ENCODE measurements at regions not wholly inside any gene's neighbourhood (a gene's known extent, or its start where the extent isn't known, plus 50 kb on each side); places are given as distances from the start of the nearest gene placed in this dataset.

GRCh38 chr15:97691078-97691477 is 269.4 kb upstream of the ARRDC4 start:
- Histone ChIP-seq H3K4me3 (no peak overlapping the region), H3K4me1 (replicated peaks in 1 of 2) (no peaks in the 10 kb centered on the region), H3K27me3 (no peaks in the 10 kb centered on the region), H3K9me3 (replicated peaks in 1 of 3) (no peaks in the 10 kb centered on the region), H3K36me3 (replicated peaks in 1 of 2) (no peaks in the 10 kb centered on the region), H3K27ac (no peak overlapping the region)
- DNase-seq: no peak
- intact Hi-C loops (cut with DNase I): no loop called here
- WGBS, 4 donors: 56 to 81% (median 72%) methylated on average over 3 of the region's 3 CpGs
- no peak for TF ChIP-seq POLR2A (IDR thresholded peaks at IDR 0.05)
- no peak for TF ChIP-seq CTCF (IDR thresholded peaks at IDR 0.05)

- Histone ChIP-seq H3K36me3 (replicated peaks in 1 of 2) (no peaks in the 10 kb centered on the region), H3K4me1 (replicated peaks in 1 of 2) (no peaks in the 10 kb centered on the region), H3K27me3 (no peaks in the 10 kb centered on the region), H3K4me3 (no peak overlapping the region), H3K27ac (no peak overlapping the region), H3K9me3 (replicated peaks in 1 of 3) (no peaks in the 10 kb centered on the region)
- DNase-seq: no peak
- WGBS, 4 donors: 71 to 74% (median 72%) methylated on average over 2 to 5 of the region's 5 CpGs
- no peak for TF ChIP-seq CTCF (IDR thresholded peaks at IDR 0.05)
- no peak for TF ChIP-seq POLR2A (IDR thresholded peaks at IDR 0.05)
- intact Hi-C loops (cut with DNase I): no loop called here
Observed at GRCh38 chr15:97691799-97692198, 268.7 kb upstream of the ARRDC4 start.

- WGBS, 4 donors: 59 to 74% (median 70%) methylated on average over 17 of the region's 17 CpGs
- H3K27ac ChIP-seq: no peak overlapping the region
- H3K9me3 ChIP-seq (replicated peaks in 1 of 3): no peaks in the 10 kb centered on the region
- H3K4me1 ChIP-seq (replicated peaks in 1 of 2): no peaks in the 10 kb centered on the region
- intact Hi-C loops (cut with DNase I): no loop called here
- no peaks in the 10 kb centered on the region for H3K27me3 ChIP-seq
- H3K36me3 ChIP-seq (replicated peaks in 1 of 2): no peaks in the 10 kb centered on the region
- no peak overlapping the region for H3K4me3 ChIP-seq
- no peak for TF ChIP-seq CTCF (IDR thresholded peaks at IDR 0.05)
- no peak for TF ChIP-seq POLR2A (IDR thresholded peaks at IDR 0.05)
- no peak for DNase-seq
Observed at GRCh38 chr15:97692301-97693015, 268.0 kb upstream of the ARRDC4 start.

- no peak for DNase-seq
- H3K9me3 ChIP-seq (replicated peaks in 1 of 3): no peaks in the 10 kb centered on the region
- WGBS, 4 donors: 86 to 98% (median 93%) methylated on average over 5 to 7 of the region's 7 CpGs
- H3K27ac ChIP-seq: no peak overlapping the region
- no peak overlapping the region for H3K4me3 ChIP-seq
- H3K36me3 ChIP-seq (replicated peaks in 1 of 2): no peaks in the 10 kb centered on the region
- TF ChIP-seq CTCF (IDR thresholded peaks at IDR 0.05): no peak
- no peak for TF ChIP-seq POLR2A (IDR thresholded peaks at IDR 0.05)
- H3K4me1 ChIP-seq (replicated peaks in 1 of 2): no peaks in the 10 kb centered on the region
- H3K27me3 ChIP-seq: no peaks in the 10 kb centered on the region
- intact Hi-C loops (cut with DNase I): no loop called here
Observed at GRCh38 chr15:97694456-97694855, 266.0 kb upstream of the ARRDC4 start.
